ENCODE measurements at regions not wholly inside any gene's neighbourhood (a gene's known extent, or its start where the extent isn't known, plus 50 kb on each side); places are given as distances from the start of the nearest gene placed in this dataset.

GRCh38 chr4:66097218-66097617 is 426.9 kb upstream of the EPHA5 start:
- no peak for DNase-seq (ENCODE audit: extremely low read depth in 1 of 2, low read depth in 1 of 2)

GRCh38 chr4:66095065-66095464 is 424.8 kb upstream of the EPHA5 start:
- DNase-seq (ENCODE audit: extremely low read depth in 1 of 2, low read depth in 1 of 2): no peak

GRCh38 chr4:66094070-66094469 is 423.8 kb upstream of the EPHA5 start:
- no peak for DNase-seq (ENCODE audit: extremely low read depth in 1 of 2, low read depth in 1 of 2)

- no peak for DNase-seq (ENCODE audit: extremely low read depth in 1 of 2, low read depth in 1 of 2)
Measured at GRCh38 chr4:66091786-66092185, 421.5 kb upstream of the EPHA5 start.

- DNase-seq (ENCODE audit: extremely low read depth in 1 of 2, low read depth in 1 of 2): no peak
Measured at GRCh38 chr4:66073961-66074360, 403.7 kb upstream of the EPHA5 start.

GRCh38 chr4:66071911-66072310 is 401.6 kb upstream of the EPHA5 start:
- no peak for DNase-seq (ENCODE audit: extremely low read depth in 1 of 2, low read depth in 1 of 2)

- DNase-seq (ENCODE audit: extremely low read depth in 1 of 2, low read depth in 1 of 2): no peak
Measured at GRCh38 chr4:66062921-66063320, 392.6 kb upstream of the EPHA5 start.

- DNase-seq (ENCODE audit: extremely low read depth in 1 of 2, low read depth in 1 of 2): no peak
Measured at GRCh38 chr4:66062044-66062443, 391.8 kb upstream of the EPHA5 start.

GRCh38 chr4:66059556-66059955 is 389.3 kb upstream of the EPHA5 start:
- DNase-seq (ENCODE audit: extremely low read depth in 1 of 2, low read depth in 1 of 2): no peak

- no peak for DNase-seq (ENCODE audit: extremely low read depth in 1 of 2, low read depth in 1 of 2)
Measured at GRCh38 chr4:66059136-66059535, 388.8 kb upstream of the EPHA5 start.

- no peak for DNase-seq (ENCODE audit: extremely low read depth in 1 of 2, low read depth in 1 of 2)
Measured at GRCh38 chr4:66055999-66056398, 385.7 kb upstream of the EPHA5 start.

- no peak for DNase-seq (ENCODE audit: extremely low read depth in 1 of 2, low read depth in 1 of 2)
Measured at GRCh38 chr4:66052426-66052825, 382.1 kb upstream of the EPHA5 start.

GRCh38 chr4:66048861-66049260 is 378.6 kb upstream of the EPHA5 start:
- DNase-seq (ENCODE audit: extremely low read depth in 1 of 2, low read depth in 1 of 2): no peak

- DNase-seq (ENCODE audit: extremely low read depth in 1 of 2, low read depth in 1 of 2): no peak
Measured at GRCh38 chr4:66045913-66046312, 375.6 kb upstream of the EPHA5 start.

- DNase-seq (ENCODE audit: extremely low read depth in 1 of 2, low read depth in 1 of 2): no peak
Measured at GRCh38 chr4:66035701-66036100, 365.4 kb upstream of the EPHA5 start.

GRCh38 chr4:66034671-66035070 is 364.4 kb upstream of the EPHA5 start:
- no peak for DNase-seq (ENCODE audit: extremely low read depth in 1 of 2, low read depth in 1 of 2)

- no peak for DNase-seq (ENCODE audit: extremely low read depth in 1 of 2, low read depth in 1 of 2)
Measured at GRCh38 chr4:66034262-66034661, 364.0 kb upstream of the EPHA5 start.

- DNase-seq (ENCODE audit: extremely low read depth in 1 of 2, low read depth in 1 of 2): no peak
Measured at GRCh38 chr4:66032571-66032970, 362.3 kb upstream of the EPHA5 start.

- no peak for DNase-seq (ENCODE audit: extremely low read depth in 1 of 2, low read depth in 1 of 2)
Measured at GRCh38 chr4:66028668-66029067, 358.4 kb upstream of the EPHA5 start.

GRCh38 chr4:66023061-66023460 is 352.8 kb upstream of the EPHA5 start:
- no peak for DNase-seq (ENCODE audit: extremely low read depth in 1 of 2, low read depth in 1 of 2)

GRCh38 chr4:66017671-66018070 is 347.4 kb upstream of the EPHA5 start:
- DNase-seq (ENCODE audit: extremely low read depth in 1 of 2, low read depth in 1 of 2): no peak

- DNase-seq (ENCODE audit: extremely low read depth in 1 of 2, low read depth in 1 of 2): no peak
Measured at GRCh38 chr4:66016240-66016639, 346.0 kb upstream of the EPHA5 start.

- no peak for DNase-seq (ENCODE audit: extremely low read depth in 1 of 2, low read depth in 1 of 2)
Measured at GRCh38 chr4:66014146-66014765, 344.0 kb upstream of the EPHA5 start.
